Putamen (tissue), 1 donor: ENCODE measurements at regions not wholly inside any gene's neighbourhood (a gene's known extent, or its start where the extent isn't known, plus 50 kb on each side); places are given as distances from the start of the nearest gene placed in this dataset.

ENCODE experiments used
- DNase-seq: peaks from one replicate; pipeline ENCODE4 v3.0.0-alpha.2; 2016; ENCODE audit warnings: low spot score

GRCh38 chr15:96672629-96673028 lies 342.1 kb downstream of the NR2F2 start:
- DNase-seq = no peak

- DNase-seq = no peak
These were observed 347.9 kb downstream of the NR2F2 start for GRCh38 chr15:96678386-96678785.

DNA sequence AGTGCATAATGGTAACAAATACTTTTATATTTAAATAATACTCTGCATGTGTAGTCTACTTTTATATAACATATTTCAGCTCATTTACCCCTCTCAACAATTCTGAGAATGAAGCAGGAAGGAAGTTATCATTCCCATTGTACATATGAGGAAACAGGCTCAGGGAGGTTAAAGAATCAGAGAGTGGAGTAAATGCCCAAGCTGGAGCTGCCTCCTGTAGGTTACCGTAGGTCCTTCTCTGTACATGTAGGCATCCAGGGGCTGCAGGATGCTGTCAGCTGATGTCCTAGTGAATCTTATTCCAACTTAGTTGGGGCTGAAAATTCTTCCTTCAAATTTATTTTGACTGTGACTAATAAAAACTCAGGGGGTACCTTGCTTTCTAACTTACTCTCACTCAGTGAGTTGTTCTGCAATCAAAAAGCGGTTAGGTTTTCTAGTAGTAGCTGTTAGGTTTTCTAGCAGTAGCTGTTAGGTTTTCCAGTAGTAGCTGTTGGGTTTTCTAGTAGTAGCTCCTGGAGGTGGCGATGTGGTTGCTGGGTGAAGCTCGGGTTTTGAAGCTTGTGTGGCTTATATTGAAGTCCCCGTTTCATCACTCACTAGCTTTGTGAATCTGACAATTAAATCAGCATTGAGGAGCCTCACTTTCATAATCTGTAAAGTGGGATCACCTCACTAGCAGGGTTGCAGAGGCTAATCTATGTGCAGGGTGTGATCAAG lies 357.0 kb downstream of the NR2F2 start:
- no peak for DNase-seq

GRCh38 chr15:96690733-96691132 lies 360.2 kb downstream of the NR2F2 start:
- DNase-seq = no peak

DNA sequence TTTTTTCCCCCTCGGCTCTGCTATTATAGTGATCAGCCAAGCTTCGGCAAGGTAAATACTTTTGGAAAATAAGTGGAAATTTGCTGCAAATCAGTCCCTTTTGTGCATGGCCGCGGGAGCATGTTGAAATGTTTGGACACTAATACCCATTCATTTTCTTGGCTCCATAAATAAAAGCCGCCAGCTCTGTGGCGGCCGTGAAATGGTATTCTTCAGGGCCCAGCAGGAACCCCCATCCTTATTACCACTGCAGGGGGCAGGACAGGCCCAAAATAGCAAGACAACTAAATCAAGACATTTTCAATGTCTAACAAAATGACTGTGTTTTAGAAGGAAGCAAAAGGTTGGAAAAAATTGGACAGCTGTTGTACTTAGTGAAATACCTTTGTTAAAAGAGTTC lies 362.3 kb downstream of the NR2F2 start:
- DNase-seq = no peak

DNA sequence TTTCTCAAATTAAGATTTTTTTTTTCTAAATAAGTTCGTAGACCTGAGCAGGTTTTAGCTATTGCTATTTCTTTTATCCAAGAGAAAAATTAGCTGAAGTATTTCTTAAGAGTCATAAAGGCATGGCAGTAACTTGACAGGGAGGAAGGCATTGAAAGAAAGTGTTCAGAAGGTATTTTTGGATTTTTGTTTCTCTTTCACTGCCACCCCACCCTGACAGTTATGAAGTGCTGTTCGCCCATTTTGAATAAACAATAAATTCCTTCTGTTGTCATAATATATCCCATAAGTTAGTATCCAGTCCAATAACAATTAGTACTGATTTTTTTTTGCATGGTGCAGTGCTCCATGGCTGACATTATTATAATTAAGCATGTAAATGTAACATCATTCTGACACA lies 363.0 kb downstream of the NR2F2 start:
- no peak for DNase-seq

DNA sequence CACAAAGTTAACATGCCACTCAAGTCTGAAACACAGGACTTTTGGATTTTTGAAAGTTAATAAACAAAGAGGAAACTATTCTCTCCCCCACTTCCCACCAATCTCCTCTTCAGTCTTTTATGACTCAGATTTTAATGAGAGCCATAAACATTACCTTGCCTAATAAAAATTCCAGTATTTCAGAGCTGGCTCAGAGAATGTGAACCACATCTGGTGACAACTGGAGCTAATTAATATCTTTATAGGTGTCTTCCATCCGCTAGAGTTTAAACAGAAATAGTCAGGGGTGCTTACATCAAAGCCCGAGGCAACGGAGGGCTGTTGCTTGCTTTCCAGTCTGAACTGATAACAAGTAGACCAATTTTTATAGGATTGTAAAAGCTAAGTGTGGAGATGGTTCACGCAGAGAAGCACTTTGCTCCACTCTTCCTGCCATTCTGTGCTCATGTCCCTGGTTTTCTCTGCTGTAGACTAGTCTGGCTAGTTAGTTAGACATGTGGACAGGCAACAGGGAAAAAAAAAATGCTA lies 363.6 kb downstream of the NR2F2 start:
- no peak for DNase-seq

GRCh38 chr15:96695426-96695825 lies 364.9 kb downstream of the NR2F2 start:
- DNase-seq = peak; percentile 53

GRCh38 chr15:96699871-96700401 lies 369.4 kb downstream of the NR2F2 start:
- no peak for DNase-seq

DNA sequence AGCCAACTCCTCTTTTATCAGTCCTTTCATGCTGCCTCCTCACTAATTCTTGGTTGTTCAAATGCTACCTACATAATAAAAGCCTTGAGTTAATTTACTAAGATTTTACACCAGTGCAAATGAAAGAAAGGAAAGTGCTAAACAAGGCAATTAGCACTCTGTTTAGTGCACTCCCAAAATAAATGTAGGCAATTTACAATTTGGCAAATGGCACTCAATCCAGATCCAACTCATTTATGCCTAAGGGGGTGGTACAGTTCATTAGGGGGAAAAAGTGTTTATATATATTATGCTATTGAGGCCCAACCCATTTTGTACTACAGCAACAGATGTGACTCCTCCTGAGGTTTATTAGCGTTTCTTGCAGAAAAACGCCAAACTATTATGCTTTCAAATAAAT lies 370.1 kb downstream of the NR2F2 start:
- no peak for DNase-seq

DNA sequence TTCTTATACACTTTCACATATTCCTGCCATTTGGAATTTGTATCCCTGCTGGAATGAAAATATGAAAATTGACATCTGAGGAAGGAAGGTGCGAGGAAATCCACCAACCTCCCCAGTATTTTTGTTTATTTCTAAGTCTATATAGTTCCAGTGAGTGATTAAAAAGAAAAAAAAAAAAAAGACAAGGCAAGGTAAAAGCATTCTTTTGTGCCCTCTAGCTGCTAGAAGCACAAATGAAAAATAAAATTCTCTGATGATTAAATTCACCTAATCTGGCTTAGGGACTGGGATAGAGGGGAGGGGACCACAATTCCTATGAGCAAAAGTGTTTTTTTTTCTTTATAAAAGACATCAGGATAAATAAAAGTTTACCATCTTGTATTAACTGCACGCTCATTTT lies 370.9 kb downstream of the NR2F2 start:
- DNase-seq = no peak

DNA sequence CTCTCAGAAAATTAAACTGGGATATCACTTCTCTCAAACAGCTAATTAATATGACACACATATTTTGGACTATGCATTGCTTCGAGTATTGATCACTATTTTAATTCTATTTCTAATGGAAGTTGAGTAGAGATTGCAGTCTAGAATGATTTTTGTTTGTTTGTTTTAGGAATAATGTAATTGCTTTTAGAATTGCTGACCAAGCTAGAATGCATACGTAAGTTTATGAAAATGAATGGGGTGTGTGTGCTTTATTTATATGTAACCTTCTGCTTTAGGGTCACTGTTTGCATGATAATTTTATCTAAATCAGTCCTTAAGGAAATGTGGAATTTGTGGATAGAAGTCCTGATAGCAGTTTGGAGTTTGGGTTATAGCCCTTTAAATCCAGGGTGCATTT lies 371.4 kb downstream of the NR2F2 start:
- no peak for DNase-seq

DNA sequence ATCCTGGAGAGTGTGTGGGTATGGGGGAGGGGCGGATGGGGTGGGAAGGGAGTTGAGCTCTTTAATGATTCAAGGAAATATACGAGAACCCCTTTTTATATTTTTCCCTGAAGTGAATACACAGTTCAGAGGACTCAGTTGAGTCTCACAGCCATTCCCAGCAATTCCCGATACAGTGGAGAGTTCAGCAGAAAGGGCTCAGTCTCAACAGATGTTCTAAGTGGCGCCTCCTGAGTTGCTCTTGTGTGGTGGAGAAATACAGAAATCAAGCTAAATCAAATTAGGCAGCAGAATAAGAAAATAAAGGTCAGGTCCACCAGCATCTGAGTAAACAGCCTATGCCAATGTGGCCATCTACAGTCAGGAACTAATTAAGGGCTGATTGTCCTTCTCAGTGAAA lies 372.1 kb downstream of the NR2F2 start:
- no peak for DNase-seq

GRCh38 chr15:96703091-96703490 lies 372.6 kb downstream of the NR2F2 start:
- DNase-seq = no peak

GRCh38 chr15:96703794-96704550 lies 373.5 kb downstream of the NR2F2 start:
- no peak for DNase-seq

GRCh38 chr15:96716075-96716474 lies 385.6 kb downstream of the NR2F2 start:
- DNase-seq = no peak

DNA sequence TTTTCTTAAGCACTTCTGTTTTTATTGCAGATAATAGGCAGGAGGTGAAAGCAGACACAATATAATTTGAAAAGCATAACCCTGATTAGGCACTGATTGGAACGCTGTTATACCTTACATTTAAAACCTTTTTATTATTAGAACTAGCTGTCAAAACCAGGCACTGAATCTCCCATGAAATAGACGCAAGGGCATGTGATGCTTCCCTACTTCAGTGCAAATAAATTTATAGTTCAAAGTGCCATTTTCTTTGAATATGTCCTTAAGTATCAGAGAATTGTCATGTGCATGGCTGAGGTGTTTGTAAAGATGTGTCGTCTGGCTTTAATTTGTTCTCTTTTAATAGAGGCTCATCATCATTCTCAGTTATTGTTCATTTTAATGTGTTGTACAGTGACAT lies 386.0 kb downstream of the NR2F2 start:
- DNase-seq = no peak

GRCh38 chr15:96720251-96720650 lies 389.8 kb downstream of the NR2F2 start:
- DNase-seq = no peak

DNA sequence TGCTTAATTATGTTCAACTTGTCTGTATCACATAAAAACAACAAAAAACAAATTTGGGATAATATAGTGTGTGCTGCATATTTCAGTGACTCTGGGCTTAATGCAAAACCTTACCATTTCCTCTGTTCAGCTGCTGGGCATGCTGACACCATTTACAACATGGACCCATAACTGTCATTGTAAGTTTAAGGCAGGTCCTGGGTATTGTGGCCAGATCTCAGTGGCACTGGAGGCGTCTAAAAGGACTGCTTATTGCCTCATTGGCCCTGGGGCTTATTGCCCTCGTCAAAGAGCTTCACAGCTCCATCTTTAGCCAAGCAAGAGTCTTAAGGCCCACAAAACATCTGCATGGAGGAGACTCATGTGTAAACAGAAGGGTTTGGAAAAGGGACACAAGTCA lies 390.2 kb downstream of the NR2F2 start:
- no peak for DNase-seq

- DNase-seq = no peak
These were observed 398.1 kb downstream of the NR2F2 start for GRCh38 chr15:96728591-96728990.

DNA sequence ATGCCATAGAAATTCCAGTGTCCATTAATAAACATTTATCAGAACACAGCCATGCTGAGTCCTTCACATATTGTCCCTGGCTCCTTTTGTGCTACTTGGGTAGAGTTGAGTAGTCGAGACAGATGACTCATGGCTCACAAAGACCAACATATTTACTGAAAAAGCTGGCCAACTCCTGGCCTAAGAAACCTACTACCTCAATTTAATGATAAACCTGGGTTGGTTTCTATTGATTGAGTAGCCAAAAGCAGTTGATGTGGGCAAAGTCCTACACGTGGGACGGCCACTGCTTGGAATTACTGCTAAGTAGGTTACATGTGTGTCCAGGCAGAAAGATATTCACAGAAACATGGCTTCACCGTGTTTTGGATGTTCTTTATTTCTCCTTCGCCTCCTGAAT lies 402.2 kb downstream of the NR2F2 start:
- DNase-seq = no peak

GRCh38 chr15:96733721-96734120 lies 403.2 kb downstream of the NR2F2 start:
- DNase-seq = no peak

DNA sequence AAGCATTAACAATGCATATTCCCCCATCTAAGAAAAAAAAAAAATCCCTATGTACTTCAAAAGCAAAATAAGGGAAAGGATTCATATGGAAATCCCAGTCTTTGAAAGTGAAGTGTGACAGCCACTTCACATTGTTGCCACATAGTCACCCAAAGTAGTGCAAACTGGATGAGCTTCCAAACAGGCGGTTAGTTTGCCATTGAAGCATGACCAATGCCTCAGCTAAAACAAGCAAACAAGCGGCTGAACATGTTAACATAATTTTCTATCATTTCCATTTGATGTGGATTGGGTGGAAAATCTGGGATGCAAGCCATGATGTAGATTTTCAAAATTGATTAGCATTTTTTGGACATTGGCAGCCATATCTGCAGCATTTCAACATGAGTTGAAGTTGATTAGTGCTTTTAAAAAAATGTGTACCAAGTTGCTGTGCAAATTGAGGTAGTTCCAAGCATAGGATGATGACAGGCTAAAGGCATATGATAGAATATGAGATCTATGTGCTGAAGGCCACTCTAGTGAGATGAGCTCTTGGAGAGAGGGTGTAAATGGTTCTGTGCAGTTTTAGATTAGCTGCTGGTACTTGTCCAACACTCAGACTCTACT lies 405.2 kb downstream of the NR2F2 start:
- DNase-seq = no peak
